ENCODE measurements at regions not wholly inside any gene's neighbourhood (a gene's known extent, or its start where the extent isn't known, plus 50 kb on each side); places are given as distances from the start of the nearest gene placed in this dataset.

DNA sequence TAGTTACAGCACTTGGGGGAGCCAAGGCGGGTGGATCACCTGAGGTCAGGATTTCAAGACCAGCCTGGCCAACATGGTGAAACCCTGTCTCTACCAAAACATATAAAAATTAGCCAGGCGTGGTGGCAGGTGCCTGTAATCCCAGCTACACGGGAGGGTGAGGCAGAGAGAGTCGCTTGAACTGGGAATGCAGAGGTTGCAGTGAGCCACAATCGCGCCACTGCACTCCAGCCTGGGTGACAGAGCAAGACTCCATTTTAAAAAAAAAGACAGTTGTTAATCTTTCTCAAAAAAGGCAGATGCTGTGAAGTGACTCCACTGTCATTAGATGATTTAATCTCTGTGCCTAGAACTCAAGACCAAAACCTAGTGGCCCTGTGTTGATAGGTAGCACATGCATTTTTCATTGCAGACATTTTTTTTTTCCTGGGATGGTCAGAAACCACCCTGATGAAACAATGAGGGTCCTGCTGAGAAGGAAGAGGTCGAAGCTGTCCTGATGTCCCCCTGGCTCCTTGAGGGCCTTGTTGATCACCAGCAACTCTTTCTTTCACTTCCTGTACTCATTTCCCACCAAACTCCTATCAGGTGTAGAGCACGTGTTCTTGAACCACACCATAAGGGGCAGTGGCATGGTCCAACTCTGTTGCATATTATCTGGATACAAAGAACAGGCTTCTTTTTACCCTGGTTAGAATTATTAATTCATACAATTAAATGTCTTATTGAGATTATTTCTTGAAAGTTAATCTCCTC, 382.2 kb downstream of the ICE1 start:
- TF ChIP-seq, protein P1, sequence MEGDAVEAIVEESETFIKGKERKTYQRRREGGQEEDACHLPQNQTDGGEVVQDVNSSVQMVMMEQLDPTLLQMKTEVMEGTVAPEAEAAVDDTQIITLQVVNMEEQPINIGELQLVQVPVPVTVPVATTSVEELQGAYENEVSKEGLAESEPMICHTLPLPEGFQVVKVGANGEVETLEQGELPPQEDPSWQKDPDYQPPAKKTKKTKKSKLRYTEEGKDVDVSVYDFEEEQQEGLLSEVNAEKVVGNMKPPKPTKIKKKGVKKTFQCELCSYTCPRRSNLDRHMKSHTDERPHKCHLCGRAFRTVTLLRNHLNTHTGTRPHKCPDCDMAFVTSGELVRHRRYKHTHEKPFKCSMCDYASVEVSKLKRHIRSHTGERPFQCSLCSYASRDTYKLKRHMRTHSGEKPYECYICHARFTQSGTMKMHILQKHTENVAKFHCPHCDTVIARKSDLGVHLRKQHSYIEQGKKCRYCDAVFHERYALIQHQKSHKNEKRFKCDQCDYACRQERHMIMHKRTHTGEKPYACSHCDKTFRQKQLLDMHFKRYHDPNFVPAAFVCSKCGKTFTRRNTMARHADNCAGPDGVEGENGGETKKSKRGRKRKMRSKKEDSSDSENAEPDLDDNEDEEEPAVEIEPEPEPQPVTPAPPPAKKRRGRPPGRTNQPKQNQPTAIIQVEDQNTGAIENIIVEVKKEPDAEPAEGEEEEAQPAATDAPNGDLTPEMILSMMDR (IDR thresholded peaks at IDR 0.05; ENCODE audit: borderline replicate concordance, extremely low read depth, low read length, poor library complexity, severe bottlenecking): no peak
- TF ChIP-seq EZH2 (IDR thresholded peaks at IDR 0.05; ENCODE audit: borderline replicate concordance, low read depth, low read length, severe bottlenecking): no peak
